SW480 (cell line): ENCODE measurements at regions not wholly inside any gene's neighbourhood (a gene's known extent, or its start where the extent isn't known, plus 50 kb on each side); places are given as distances from the start of the nearest gene placed in this dataset.
"Not testable (repeated sequence)": the region's sequence is repeated elsewhere in the genome, so short reads cannot be mapped to it uniquely, and the experiment has no call there.

Source experiments
- DNase-seq: peaks from one replicate; pipeline ENCODE4 v3.0.0-alpha.2; 2016; ENCODE audit warnings: low spot score

DNA sequence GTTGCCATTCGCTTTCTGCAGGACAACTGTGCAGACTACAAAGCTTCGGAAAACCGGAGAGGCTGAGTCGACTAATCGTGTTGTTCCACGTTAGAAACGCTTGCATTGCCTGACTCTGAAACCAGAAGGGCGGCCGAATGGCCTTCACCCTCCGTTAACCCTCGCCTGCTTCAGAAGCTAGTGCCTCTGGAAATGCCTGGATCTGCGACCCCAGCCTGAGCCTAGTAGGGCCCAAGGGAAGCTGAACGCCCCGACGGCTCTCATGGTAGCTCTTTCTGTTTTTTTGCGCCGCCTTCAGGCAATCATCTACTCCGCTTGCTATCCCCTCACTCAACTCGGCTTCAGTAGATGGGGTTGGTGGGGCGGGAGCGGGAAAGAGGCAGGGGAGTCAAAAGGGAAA is 117.3 kb downstream of the PPIAL4A start:
- DNase-seq: not testable (repeated sequence)

DNA sequence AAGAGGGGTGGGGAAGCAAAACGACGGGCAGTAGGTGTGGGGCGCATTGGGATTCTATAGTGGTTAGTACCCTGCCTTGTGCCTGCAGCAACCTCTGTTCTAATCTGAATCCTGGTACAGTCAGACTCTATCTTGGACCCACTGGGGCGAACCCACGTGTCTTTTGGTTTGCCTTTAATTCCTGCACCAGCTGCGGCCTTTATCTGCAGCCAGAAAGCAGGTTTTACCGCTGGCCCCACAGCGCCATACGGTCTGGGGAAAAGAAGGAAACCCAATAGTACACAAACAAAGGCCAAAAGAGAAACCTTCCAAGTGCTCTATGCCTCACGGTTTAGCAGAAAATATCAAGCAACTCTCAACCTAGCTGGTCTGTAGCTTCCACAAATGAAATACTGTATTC is 118.2 kb downstream of the PPIAL4A start:
- DNase-seq: not testable (repeated sequence)

DNA sequence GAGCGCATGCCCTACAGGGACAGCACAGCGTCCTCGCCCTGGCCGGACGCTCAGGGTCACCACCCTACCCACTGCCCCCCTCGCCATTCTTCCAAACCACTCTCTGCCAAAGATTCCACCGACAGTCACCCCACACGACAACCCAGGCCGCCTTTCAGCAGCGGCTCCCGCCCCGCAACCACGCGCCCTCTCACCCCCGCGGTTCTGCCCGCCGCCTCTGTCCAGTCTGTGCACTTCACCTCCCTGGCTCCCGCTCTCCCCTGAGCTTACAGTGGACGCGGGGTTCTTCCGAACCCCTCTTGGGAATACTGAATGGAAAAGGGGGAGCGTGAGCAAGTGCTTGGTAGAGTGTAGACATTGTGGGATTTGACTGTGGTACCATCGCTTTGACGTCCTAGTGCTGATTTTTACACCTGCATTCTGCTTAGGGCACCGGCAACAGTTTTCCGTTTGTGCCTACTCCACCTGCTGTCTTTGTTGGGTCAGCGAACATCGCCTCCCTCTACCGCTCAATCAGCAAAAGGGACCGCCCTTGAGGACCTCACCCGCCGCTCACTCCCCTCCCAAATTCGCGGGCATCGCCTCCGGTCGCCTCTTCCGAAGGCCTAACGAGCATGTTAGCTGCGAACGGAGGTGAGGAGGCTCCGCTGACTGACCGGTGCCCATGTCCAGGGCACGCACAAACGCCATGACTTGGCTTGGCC is 119.1 kb downstream of the PPIAL4A start:
- not testable (repeated sequence) for DNase-seq

DNA sequence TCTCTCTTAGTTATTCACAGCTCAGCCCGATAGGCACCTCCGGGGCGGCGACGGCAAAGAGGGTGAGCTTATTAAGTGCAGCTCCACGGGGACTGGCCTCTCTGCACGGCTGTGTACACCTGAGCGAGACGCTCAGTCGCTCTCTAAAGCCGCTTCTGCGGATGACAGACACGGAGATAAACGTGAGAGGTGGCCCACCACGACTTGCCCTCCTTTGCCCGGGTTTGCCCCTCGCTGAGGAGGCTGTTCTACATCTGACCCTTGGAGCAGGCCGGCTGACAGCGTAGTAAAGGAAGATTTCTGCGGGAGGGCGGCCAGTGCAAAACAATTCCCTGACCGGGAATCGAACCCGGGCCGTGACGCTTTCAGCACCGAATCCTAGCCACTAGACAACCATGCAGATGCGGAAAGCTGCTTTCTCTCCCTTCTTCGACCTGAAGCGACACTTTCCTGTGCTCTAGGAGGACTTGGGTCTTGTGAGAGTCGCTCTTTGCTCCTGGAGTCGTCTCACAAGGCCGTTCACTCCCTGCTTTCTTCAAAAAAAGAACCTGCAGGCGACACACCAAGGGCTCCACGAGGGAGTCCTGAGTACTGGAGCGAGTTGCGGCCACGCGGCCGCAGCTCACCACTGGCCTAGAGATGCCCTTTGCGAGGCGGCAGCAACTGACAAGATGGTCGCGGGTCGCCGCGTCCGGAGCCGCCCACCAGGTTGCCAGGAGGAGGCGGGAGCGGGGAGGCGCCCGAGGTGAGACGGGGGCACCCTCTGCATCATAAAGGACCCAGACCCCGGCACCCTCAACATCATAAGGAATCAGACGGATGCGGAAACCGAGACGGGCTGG is 119.9 kb downstream of the PPIAL4A start:
- DNase-seq: not testable (repeated sequence)

DNA sequence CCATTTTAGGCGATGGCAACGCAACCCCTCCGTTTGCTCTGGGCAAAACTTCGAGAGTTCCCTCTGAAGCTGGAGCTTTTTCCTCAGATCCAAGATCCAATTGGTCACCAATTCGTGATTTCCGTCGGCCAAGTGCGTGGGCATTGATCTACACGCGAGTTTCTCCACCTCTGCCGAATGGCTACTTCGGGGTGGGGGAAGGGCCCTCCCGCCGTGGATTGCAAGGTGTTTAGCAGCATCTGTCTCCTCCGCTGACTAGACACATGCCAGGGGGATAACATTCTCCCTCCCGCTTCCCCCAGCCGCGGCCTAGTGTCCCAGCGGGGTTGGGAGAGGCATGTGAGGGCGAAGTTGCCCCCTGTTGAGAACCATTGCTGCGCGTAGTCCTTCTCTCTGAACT is 120.6 kb downstream of the PPIAL4A start:
- not testable (repeated sequence) for DNase-seq

DNA sequence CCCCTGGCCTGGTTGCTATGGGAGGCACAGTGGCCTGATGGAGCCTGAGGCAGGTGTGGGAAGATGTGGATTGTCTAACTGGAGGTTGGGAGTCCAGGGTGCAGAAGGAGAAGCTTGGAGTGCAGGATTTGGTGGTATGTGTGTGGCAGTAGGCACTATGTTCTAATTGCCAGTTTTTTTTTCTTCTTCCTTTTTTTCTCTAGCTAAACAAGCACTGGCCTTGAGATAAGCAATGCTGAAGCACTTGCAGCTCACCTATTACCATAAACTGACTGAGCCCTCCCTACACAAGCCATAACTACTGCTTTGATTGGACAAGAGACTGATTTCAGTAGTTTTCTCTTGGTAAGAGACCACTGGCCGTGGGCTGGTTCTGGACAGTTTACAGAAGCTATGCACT is 123.6 kb downstream of the PPIAL4A start:
- not testable (repeated sequence) for DNase-seq

DNA sequence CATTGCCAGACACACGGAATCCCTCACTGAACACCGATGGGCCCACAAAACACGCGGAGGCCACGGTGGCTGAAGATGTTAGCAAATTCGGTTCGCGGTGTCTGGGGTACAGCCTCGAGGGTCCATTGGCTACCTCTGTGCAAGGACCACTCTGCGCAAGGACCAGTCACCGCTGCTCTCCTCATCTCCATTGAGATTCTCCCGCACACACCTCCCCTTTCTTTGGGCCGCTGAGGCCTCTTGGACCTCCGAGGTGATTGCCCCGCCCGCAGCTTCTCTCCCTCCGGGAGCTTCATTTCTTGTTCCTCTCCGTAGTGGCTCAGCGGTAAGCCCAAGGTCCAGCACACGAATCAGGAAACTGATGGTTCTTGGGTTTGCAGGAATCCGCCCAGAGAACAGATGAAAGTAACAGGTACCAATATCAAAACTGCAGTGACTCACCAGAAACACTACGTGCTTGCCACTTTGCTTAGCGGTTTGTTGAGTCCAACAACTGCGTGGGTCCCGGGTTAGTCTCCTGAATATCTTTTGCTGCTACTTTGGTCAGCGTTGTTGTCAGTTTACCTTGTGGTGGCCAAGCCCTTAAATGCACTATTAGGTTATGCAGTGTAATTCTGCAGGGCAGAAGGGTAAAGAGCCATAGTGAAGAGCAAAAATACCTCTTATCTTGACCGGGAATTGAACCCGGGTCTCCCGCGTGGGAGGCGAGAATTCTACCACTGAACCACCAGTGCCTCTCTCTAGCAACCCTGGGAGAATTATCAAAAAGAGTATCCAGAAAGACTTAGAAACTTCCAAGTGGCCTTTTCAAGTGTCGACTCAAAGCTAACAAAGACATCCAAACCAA is 126.8 kb downstream of the PPIAL4A start:
- peak; percentile 43 for DNase-seq

DNA sequence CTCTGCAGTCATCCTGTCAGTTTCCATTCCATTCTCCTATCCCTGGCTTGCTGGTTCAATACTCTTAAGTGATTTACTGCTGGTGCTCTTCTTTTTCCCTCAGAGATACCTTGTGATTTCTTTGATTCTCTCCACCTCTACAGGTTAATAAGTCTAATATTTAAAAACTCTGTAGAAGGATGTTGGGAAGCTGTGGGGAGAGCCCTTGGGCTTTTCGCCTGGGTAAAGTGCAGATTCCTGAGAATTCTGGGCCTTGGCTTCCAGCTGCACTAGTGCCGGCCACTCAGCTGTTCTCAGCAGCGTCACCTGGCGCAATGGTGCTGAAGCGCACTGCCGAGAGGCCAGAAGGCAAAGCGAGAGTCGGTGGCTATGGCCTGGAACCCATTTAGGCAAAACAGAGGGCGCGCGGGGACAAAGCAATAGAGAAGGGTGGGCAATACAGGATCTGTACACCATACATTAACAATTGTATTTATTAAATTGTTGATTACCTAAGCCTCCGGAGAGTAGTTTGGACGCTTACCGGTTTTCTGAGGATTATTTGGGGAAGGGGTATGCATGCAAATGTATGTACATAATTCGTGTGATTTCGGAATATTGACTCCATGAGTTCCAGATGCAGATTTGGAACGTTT is 130.3 kb downstream of the PPIAL4A start:
- not testable (repeated sequence) for DNase-seq

DNA sequence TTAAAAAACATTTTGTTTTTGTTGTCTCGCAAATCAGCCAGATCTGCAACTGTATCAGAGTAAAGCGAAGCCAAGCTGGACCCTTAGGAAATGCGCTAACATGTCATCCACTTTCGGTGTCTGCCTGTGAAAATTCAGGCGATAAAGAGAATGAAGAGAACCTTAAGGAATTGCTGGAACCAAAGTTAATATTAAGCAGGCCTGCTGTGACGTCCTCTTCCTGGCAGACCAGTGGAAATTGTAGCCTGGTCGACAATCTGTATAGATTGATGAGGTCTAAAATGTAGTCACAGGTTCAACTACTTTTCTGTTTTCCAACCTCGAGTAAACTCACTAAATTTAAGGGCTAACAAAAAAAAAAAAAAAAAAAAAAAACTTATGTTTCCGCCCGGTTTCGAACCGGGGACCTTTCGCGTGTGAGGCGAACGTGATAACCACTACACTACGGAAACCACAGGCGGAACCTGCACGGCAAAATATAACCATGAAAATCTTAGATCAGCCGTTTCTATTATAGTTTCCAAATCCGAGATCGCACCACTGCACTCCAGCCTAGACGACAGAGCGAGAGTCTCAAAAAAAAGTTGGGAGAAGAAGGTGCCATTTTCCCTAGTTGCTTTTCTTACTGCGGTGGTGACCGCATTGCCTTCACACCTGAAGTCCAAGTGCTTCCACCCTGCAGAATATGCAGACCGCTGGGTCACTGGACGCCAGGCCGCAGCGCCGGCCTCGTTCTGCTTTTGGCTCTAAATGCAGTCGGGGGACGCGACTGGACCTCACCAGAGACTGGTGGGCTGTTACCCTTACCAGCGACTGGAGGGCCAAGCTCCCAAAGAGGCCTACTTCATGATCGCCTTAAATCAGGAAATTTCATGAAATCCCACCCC is 131.0 kb downstream of the PPIAL4A start:
- peak; percentile 35 for DNase-seq

DNA sequence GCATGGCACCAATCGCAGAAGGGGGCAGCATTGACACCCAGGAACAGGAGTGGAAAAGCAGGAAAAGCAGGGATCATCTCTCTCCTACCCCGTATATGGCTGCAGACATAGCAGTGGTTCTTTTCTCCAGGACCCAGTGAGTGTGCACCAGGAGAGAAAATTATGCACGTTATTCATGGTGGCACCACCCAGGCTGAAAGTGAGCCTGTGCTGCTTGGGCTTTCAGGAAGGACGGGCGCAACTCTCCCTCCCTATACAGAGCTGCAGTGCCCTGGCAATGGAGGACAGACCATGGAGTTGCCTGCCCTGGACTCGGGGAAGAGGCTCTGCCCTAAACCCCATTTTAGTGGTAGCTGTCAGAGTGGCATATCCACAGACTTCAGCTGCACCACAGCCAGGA is 132.1 kb downstream of the PPIAL4A start:
- DNase-seq: peak; percentile 11

DNA sequence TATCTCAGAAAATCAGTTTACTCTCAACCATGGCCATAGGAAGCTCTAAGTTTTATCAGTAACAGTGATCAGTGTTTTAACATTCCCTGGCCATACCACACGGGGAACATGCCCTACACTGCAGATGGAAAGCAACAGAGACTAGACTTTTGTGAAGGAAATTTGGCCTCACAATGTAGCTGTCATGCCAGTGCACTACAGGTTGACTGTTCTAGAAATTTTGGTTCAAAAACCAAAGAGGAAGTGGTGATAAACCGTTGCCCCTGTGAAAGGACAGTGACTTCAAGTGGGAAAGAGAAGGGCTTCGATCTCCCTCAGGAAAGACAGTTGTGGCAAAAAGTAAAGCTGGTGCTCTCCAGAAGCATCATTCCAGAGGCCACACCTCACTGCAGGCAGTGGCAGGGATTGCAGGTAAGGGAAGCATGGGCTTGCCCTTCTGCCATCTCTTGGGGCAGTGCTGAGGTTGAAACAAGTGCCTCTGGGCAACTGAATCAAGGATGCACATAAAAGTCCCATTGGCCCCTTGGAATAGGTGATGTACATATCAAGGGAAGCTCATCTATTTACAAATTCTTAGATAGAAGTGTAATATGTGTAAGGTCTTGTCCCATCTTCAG is 143.4 kb downstream of the PPIAL4A start:
- DNase-seq: not testable (repeated sequence)

DNA sequence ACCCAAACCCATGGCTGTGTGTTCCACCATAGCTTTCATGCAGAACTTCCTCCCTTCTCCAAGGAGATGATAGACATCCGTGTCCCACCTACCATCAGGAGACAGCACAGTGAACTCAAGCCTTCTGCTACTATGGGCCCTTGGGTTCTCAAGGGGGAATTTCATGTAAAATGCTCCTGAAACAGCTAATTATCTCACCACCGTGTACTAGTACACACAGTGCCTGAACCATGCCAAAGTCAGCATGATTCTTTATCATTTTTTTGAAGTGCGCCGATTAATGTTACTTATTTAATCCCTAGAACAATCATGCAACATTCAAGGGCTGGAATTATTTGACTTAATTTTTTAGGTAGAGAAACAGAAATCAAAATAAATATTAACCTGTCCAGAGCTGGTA is 147.2 kb downstream of the PPIAL4A start:
- DNase-seq: not testable (repeated sequence)

DNA sequence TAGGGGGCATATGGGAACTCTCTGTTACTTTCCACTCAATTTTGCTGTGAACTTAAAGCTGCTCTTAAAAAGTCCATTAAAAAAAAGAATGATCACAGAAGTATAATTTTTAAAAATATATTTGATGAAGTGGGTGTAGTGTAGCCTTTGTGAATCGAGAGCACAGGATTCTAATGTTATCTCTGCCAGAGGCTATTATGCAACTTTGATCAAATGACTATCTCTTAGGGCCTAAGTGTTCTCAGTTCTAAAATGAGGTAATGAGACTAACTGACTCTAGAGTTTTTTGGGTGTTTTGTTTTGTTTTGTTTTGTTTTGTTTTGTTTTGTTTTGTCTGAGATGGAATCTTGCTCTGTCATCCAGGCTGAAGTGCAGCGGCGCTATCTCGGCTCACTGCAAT is 143.2 kb downstream of the FAM72B start:
- DNase-seq: not testable (repeated sequence)

DNA sequence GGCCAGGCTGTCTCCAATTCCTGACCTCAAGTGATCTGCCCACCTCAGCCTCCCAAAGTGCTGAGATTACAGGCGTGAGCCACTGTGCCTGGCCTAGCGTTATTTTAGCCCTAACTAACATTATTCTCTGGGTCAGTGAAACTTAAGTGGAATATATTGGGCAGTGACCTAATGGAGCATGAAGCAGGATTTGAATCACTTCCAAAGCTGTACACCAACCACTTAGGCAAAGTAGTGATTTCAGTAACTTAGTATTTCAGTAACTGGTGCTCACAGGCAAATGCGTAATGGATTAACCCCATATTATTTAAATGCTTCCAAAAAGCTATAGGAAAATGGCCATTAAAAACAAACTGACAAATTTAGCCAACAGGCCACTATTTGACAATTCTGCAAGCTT is 142.6 kb downstream of the FAM72B start:
- not testable (repeated sequence) for DNase-seq

DNA sequence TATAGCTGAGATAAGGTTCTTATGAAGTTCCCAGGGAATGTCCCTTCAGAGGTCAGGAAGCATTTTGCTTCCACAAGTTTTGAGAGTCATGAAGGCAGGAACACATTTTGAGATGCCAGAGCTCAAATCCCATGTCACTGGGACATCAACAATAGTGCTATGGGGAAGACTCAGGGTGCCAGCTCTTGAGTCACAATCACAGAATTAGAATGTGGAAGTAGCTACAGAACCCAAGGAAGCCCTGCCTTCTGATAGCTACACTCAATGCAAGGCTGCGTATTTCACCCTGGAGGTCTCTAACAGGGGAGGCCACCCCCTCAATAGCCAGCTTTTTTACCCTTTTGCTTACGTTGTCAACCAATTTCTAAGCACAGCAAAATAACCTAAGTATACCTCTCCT is 141.3 kb downstream of the FAM72B start:
- DNase-seq: not testable (repeated sequence)

DNA sequence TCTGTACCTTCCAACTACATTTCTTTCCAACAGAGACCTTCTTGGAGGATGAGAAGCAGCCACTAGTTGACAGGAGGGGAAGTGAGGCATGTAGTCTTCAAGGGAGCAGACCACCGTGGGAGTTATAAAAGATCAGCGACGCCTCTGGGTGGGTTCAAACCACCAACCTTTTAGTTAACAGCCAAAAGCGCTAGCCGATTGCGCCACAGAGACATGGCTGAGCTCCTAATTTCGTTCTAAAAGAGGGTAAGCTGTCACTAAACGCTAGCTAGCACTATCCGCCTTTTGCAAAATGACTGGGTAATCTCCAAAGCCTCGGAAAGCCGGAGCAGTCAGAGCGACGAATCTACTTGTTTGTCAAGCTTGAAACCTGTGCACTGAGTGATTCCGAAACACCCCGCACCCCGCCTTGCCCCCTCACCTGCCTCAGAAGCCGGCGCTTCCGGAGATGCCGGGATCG is 135.8 kb downstream of the FAM72B start:
- DNase-seq: not testable (repeated sequence)

DNA sequence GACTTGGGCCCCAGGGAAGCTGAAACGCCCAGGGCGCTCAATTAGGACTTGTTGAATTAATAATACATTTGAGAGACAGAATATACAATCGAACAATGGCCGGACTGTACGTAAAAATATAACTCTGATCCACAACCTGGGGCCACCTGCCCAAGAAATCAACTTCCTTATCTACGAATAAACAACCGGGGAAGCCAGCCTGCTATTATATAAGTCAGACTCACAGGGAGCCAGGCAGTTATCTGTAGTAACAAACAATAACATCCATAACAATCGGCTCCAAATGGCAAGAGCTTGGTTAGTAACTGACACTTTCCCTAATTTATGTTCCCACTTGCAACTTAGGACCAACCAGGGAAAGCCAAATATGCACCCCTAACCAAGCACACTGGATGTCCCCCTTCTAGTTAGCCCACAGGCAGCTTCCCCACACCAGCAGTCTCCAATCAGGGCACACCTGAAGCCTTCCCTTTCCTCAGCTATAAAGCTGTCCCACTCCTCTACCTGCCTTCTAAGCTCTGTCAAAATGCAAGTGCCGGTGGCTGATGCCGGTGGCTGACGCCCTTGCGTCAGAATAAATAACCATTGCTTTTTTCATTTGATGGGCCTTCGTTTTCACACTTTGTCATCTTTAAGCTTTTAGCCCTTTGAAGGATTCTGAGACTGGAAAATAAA is 135.2 kb downstream of the FAM72B start:
- DNase-seq: not testable (repeated sequence)

DNA sequence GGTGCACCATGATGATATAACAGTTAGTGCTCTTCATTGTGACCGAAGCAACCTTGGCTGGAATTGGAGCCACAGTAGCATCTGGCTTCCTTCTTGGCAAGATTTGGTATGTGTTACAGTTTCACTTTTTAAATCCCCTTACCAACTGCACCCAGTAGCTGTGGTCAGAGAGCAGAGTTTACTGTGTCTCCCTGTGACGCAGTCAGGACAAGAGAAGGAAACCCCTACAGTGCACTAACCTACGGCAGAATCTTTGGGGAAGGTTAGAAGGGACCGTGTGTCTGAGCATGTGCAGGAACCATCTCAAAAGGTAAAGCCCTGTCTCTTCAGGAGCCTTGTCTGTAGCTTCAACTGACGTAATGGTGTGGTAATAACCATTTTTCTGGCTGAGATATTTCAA is 134.0 kb downstream of the FAM72B start:
- DNase-seq: not testable (repeated sequence)

DNA sequence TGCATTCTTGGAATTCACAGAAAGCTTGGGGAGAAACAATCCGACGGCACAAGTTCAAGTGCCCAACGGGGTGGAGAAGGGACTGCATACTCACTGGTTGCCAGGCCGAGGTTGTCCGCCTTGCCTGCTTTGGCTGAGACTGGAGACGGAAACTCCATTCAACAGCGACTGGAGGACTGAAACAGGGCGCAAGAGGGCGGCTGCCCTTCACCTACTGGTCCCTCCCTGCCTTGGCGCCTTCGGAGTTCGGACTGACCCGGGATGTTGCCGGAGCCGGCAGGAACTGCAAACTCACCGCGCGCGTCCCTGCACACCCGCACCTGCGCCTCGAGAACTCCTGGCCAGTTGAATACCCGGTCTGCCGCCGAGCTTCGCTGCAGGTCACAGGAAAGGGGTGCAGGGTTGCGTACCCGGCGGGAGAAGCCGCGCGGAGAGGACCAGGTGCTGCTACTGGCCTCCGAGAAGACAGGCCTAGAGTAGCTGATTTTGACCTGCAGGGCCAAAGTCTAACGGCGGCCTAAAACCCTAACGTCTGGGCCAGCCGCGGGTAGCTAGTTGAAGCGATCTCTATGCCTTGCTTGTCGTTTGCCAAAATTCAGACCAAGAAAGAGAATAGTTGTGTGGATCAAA is 132.9 kb downstream of the FAM72B start:
- DNase-seq: not testable (repeated sequence)
